SJSA1 (cell line): ENCODE measurements at regions not wholly inside any gene's neighbourhood (a gene's known extent, or its start where the extent isn't known, plus 50 kb on each side); places are given as distances from the start of the nearest gene placed in this dataset.
A peak's percentile ranks its signal among the peaks of the same experiment; 100 is the strongest.

ENCODE experiments used
- DNase-seq, 2 experiments: peaks; one replicate each; pipeline ENCODE4 v3.0.0-alpha.2; 2015 to 2020; ENCODE audit warnings: low spot score in 2 of 2, low read depth in 1 of 2
- H3K27ac ChIP-seq: fragments of 250-450 bp; sonication (Bioruptor Pico); 2 replicates; pipeline ENCODE4 v1.5.1; 2020; ENCODE audit warnings: mild to moderate bottlenecking, moderate library complexity
- H3K27me3 ChIP-seq: fragments of 250-450 bp; sonication (Bioruptor Pico); replicated peaks from 2 replicates; pipeline ENCODE4 v1.5.1; 2020; ENCODE audit warnings: mild to moderate bottlenecking, moderate library complexity
- H3K36me3 ChIP-seq: fragments of 250-450 bp; sonication (Bioruptor Pico); 2 replicates; pipeline ENCODE4 v1.5.1; 2020; ENCODE audit warnings: mild to moderate bottlenecking
- H3K4me1 ChIP-seq: fragments of 250-450 bp; sonication (Bioruptor Pico); replicated peaks from 2 replicates; pipeline ENCODE4 v1.6.1; 2021; ENCODE audit warnings: mild to moderate bottlenecking
- H3K4me3 ChIP-seq: fragments of 250-450 bp; sonication (Bioruptor Pico); 2 replicates; pipeline ENCODE4 v1.5.1; 2020; ENCODE audit warnings: mild to moderate bottlenecking
- H3K9me3 ChIP-seq: fragments of 250-450 bp; sonication (Bioruptor Pico); replicated peaks from 2 replicates; pipeline ENCODE4 v1.5.1; 2020; ENCODE audit warnings: mild to moderate bottlenecking

- Histone ChIP-seq H3K27ac (no peak overlapping the region), H3K9me3 (no peaks in the 10 kb centered on the region), H3K4me3 (no peak overlapping the region), H3K27me3 (no peaks in the 10 kb centered on the region), H3K4me1 (peaks cover 23% of the 10 kb centered on the region), H3K36me3 (no peaks in the 10 kb centered on the region)
- DNase-seq: no peak
These were observed 116.5 kb upstream of the ALDH1A3 start for GRCh38 chr15:100762913-100763834.

DNA sequence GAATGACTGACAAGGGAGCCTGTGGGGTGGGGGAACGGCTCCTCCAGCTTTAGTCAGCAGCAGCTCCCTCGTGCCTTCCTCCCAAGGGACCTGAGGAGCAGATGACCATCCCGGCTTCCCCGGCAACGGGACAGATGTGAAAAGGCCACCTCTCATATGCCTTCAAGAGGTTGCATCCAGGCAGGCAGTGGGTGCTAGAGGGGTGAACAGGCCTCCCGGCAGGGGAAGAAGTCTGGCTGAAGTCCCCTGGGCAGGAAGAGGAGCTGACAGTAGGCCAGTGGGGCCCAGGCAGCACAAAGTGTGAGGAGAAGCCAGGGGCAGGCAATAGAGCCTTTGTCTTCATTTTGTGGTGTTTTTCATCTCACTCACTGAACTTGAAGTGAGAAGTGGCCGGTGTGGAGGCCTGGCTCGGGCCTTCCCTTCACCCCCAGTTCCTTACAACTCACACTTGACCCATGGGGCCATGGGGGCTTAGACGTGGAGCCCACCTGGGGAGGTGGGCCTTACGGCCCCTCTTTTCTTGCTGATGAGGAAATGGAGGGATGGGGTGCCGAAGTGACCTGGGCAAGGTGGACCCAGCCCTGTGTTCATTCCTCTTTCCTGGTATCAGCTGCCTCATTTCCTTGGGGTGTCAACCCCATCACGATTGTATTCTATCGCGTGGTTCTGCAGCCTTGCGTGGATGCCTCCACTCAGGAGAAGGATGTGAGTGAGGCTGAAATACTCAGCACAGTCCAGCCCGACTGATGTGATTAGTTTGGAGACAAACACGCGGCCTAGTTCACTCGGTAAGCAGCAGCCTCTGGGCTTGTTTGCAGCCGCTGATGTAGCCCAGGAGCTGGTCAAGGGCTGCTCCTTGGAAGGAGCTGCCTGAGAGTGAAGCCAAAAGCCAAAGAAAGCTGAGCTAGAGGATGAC lies 115.5 kb upstream of the ALDH1A3 start:
- H3K4me1 ChIP-seq: peaks cover 18% of the 10 kb centered on the region
- no peak overlapping the region for H3K27ac ChIP-seq

GRCh38 chr15:100764778-100765466 lies 114.7 kb upstream of the ALDH1A3 start:
- Histone ChIP-seq H3K27me3 (no peaks in the 10 kb centered on the region), H3K27ac (no peak overlapping the region), H3K9me3 (no peaks in the 10 kb centered on the region), H3K36me3 (no peaks in the 10 kb centered on the region), H3K4me1 (peaks cover 11% of the 10 kb centered on the region), H3K4me3 (no peak overlapping the region)
- peak in 1 of 2 experiments; percentile 41 for DNase-seq

More for the DNA sequence above, 115.5 kb upstream of the ALDH1A3 start:
- Histone ChIP-seq H3K9me3 (no peaks in the 10 kb centered on the region), H3K36me3 (no peaks in the 10 kb centered on the region), H3K4me3 (no peak overlapping the region), H3K27me3 (no peaks in the 10 kb centered on the region)
- peak in 1 of 2 experiments; percentile 38 for DNase-seq

- peak in 1 of 2 experiments; percentile 27 for DNase-seq
- Histone ChIP-seq H3K27me3 (no peaks in the 10 kb centered on the region), H3K27ac (no peak overlapping the region), H3K4me1 (peaks cover 5% of the 10 kb centered on the region; the same call in 1 of the 2 replicates), H3K4me3 (no peak overlapping the region), H3K9me3 (no peaks in the 10 kb centered on the region), H3K36me3 (no peaks in the 10 kb centered on the region)
These were observed 114.0 kb upstream of the ALDH1A3 start for GRCh38 chr15:100765467-100766241.

GRCh38 chr15:100766243-100767000 lies 113.2 kb upstream of the ALDH1A3 start:
- DNase-seq: peak in 1 of 2 experiments; percentile 36
- H3K4me1 ChIP-seq: peaks cover 10% of the 10 kb centered on the region
- H3K27me3 ChIP-seq: no peaks in the 10 kb centered on the region
- no peak overlapping the region for H3K4me3 ChIP-seq
- H3K9me3 ChIP-seq: no peaks in the 10 kb centered on the region
- no peak overlapping the region for H3K27ac ChIP-seq
- H3K36me3 ChIP-seq: no peaks in the 10 kb centered on the region

GRCh38 chr15:100767001-100767825 lies 112.4 kb upstream of the ALDH1A3 start:
- no peaks in the 10 kb centered on the region for H3K36me3 ChIP-seq
- H3K27me3 ChIP-seq: no peaks in the 10 kb centered on the region
- no peaks in the 10 kb centered on the region for H3K9me3 ChIP-seq
- H3K4me1 ChIP-seq: peaks cover 18% of the 10 kb centered on the region
- peak in 1 of 2 experiments; percentile 28 for DNase-seq
- no peak overlapping the region for H3K27ac ChIP-seq
- H3K4me3 ChIP-seq: no peak overlapping the region

GRCh38 chr15:100768501-100768931 lies 111.1 kb upstream of the ALDH1A3 start:
- no peaks in the 10 kb centered on the region for H3K27me3 ChIP-seq
- no peaks in the 10 kb centered on the region for H3K9me3 ChIP-seq
- H3K36me3 ChIP-seq: no peaks in the 10 kb centered on the region
- DNase-seq: peak in 1 of 2 experiments; percentile 29
- peaks cover 28% of the 10 kb centered on the region for H3K4me1 ChIP-seq
- no peak overlapping the region for H3K4me3 ChIP-seq
- no peak overlapping the region for H3K27ac ChIP-seq

DNA sequence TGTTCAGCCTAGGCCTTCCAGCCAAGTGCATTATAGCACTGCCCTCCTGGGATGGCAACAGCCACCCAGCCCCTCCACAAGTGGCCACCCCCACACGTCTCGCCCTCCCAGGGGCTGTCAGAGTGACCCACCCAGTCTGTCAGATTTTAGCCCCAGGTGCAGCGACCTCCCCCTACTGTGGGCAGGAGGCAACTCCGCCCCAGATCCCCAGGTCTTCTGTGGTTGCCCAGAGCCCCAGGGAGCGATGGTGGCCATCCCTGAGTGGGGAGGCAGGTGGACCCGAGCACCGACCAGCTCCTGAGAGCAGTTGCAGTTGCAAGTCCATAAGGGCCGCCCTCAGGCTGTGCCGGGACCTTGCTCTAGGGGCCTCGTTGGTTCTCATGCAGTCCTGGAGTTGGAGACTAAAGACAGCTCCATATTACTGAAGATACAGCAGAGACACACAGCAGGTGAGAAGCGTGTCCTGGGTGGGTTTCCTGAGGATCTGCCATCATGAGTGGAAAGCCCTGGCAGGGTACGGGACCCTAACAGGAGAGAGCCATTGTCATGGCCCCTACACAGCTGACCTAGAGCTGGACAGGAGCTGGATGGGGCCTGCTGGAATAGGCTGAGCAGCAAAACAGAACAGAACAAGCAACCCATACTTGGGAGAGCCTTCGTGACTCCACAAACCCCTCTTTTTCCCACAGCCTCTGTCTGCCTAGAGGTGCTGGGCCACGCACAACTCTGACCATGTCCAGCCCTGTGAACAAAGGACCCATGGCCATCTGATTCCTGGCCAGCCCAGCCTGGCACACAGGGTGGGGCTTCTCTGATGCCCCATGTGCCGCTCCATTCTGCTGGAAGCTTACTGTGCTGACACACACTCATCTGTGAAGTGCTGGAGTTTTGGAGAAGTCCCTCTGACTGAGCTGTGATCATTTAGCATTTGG lies 110.3 kb upstream of the ALDH1A3 start:
- Histone ChIP-seq H3K27ac (no peak overlapping the region), H3K36me3 (no peaks in the 10 kb centered on the region), H3K27me3 (no peaks in the 10 kb centered on the region), H3K4me1 (peaks cover 28% of the 10 kb centered on the region), H3K4me3 (no peak overlapping the region), H3K9me3 (no peaks in the 10 kb centered on the region)
- peak in 1 of 2 experiments; percentile 38 for DNase-seq

DNA sequence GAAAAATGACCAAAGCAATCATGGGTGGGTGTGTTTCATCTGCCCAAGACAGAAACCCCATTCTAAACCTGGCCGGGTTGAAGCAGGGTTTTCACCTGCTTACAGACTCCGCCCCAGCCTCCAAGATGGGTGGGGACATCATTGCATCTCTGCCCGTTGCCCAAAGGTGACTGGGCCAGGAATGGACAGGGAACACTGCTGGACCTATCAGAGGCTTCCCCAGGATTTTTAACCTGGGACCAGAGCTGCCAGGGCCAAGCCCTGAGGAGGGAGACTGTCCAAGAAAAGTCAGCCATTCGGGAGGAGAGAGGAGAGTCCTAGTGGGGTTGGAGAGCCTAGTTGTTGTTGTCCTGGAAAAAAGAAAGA lies 109.7 kb upstream of the ALDH1A3 start:
- Histone ChIP-seq H3K27me3 (no peaks in the 10 kb centered on the region), H3K9me3 (no peaks in the 10 kb centered on the region), H3K36me3 (no peaks in the 10 kb centered on the region), H3K4me3 (no peak overlapping the region), H3K27ac (no peak overlapping the region), H3K4me1 (peaks cover 27% of the 10 kb centered on the region)
- DNase-seq: no peak

DNA sequence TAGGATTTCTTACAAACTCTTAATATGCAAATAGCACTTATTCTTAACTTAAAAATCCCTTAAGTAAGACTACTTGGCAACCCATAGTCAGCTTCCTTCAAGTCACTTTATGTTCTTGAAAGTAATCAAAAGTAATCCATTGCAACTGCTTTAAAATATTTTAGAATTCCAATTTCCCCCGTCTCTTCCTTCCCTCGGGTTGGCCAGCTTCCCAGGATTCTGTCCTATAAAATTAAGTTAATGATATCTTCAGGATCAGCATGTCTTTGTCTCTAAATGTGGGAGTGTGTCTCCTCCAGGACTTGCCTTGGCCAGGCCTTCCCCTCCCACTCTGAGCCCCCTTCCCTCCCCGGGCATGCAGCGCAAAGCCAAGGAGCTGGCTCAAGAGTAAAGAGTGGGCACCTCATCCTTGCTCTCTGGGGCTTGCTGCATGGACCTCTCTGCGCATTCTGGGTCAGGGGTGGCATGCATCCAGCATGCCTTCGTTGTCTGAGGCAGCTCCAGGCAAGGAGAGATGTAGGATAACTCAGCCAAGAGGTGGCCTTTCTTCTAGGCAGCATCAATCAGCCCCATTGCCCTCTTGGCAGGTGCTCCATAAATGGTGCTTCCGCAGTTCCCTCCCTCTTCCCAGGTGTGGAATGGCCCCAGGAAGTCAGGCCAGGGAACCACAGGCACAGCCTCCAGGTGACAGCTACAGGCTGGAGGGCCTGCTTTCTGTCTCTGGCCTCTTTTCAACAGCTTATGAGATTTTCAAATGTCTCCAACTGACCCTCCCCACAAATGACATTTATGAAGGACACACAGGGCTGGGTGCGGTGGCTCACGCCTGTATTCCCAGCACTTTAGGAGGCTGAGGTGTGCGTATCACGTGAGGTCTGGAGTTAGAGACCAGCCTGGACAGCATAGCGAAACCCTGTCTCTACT lies 108.7 kb upstream of the ALDH1A3 start:
- peaks cover 23% of the 10 kb centered on the region for H3K4me1 ChIP-seq
- H3K36me3 ChIP-seq: no peaks in the 10 kb centered on the region
- H3K27ac ChIP-seq: no peak overlapping the region
- no peak overlapping the region for H3K4me3 ChIP-seq
- H3K27me3 ChIP-seq: no peaks in the 10 kb centered on the region
- no peaks in the 10 kb centered on the region for H3K9me3 ChIP-seq
- DNase-seq: no peak
